Peyer's patch (tissue), 4 donors: ENCODE measurements at regions not wholly inside any gene's neighbourhood (a gene's known extent, or its start where the extent isn't known, plus 50 kb on each side); places are given as distances from the start of the nearest gene placed in this dataset.

Source experiments
- DNase-seq, 3 donors: peaks; one replicate each; pipeline ENCODE4 v3.0.0-alpha.2; 2017 to 2019
- H3K27ac ChIP-seq, 4 donors: fragments of 200-600 bp; sonication (generic); one replicate each; pipeline ENCODE4 v1.5.1; 2016 to 2019
- H3K27me3 ChIP-seq, 2 donors: fragments of 200-600 bp; sonication (generic); one replicate each; pipeline ENCODE4 v1.5.1; 2019
- H3K36me3 ChIP-seq, 3 donors: fragments of 200-600 bp; sonication (generic); one replicate each; pipeline ENCODE4 v1.5.1; 2016 to 2019
- H3K4me1 ChIP-seq, 4 donors: fragments of 200-600 bp; sonication (generic); one replicate each; pipeline ENCODE4 v1.5.1; 2016 to 2019
- H3K4me3 ChIP-seq, 4 donors: fragments of 200-600 bp; sonication (generic); 1 replicate in 3 of 4; 2 replicates in 1 of 4; pipeline ENCODE4 v1.5.1; 2016 to 2019; ENCODE audit warnings: mild to moderate bottlenecking in 1 of 4
- H3K9me3 ChIP-seq, 4 donors: fragments of 200-600 bp; sonication (generic); one replicate each; pipeline ENCODE4 v1.5.1; 2016 to 2019; ENCODE audit warnings: mild to moderate bottlenecking in 1 of 4
- POLR2A ChIP-seq, 2 donors: fragments of 450-650 bp; IDR thresholded peaks; one replicate each; pipeline ENCODE4 v1.5.1; 2017; ENCODE audit warnings: antibody characterized with exemption in 2 of 2, mild to moderate bottlenecking in 2 of 2, moderate library complexity in 2 of 2
- TF ChIP-seq, protein P1 (sequence below), 6 experiments: fragments of 450-650 bp in 4 of 6; fragments of 200-600 bp in 2 of 6; sonication (generic) in 1 of 6; IDR thresholded peaks; one replicate each; pipeline ENCODE4 v1.5.1; 2017 to 2019; ENCODE audit warnings: antibody characterized with exemption in 6 of 6, mild to moderate bottlenecking in 3 of 6, moderate library complexity in 1 of 6

DNA sequence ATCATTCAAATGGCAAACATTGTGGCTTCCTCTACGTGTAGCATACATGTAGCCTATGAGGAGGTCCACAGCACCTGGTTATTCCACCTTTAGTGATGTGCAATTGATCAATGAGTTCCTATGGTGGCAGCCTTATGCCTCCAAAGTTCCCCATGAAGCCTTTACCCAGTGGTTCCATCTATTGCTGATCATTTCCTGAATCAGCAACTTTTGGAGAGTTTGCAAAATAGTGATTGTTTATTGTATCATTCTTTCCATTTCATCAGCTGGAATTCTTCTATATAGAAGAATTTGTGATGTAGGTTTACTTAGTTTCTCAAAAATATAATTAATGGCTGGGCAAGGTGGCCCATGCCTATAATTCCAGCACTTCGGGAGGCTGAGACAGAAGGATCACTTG lies 380.2 kb upstream of the MKI67 start:
- TF ChIP-seq, protein P1, sequence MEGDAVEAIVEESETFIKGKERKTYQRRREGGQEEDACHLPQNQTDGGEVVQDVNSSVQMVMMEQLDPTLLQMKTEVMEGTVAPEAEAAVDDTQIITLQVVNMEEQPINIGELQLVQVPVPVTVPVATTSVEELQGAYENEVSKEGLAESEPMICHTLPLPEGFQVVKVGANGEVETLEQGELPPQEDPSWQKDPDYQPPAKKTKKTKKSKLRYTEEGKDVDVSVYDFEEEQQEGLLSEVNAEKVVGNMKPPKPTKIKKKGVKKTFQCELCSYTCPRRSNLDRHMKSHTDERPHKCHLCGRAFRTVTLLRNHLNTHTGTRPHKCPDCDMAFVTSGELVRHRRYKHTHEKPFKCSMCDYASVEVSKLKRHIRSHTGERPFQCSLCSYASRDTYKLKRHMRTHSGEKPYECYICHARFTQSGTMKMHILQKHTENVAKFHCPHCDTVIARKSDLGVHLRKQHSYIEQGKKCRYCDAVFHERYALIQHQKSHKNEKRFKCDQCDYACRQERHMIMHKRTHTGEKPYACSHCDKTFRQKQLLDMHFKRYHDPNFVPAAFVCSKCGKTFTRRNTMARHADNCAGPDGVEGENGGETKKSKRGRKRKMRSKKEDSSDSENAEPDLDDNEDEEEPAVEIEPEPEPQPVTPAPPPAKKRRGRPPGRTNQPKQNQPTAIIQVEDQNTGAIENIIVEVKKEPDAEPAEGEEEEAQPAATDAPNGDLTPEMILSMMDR (IDR thresholded peaks at IDR 0.05) = no peak
- no peak for TF ChIP-seq POLR2A (IDR thresholded peaks at IDR 0.05)
- H3K4me3 ChIP-seq = no peak overlapping the region
- no peak for DNase-seq
- no peaks in the 10 kb centered on the region for H3K36me3 ChIP-seq
- H3K9me3 ChIP-seq = no peaks in the 10 kb centered on the region
- no peaks in the 10 kb centered on the region for H3K27me3 ChIP-seq
- H3K4me1 ChIP-seq = no peaks in the 10 kb centered on the region
- H3K27ac ChIP-seq = no peak overlapping the region

DNA sequence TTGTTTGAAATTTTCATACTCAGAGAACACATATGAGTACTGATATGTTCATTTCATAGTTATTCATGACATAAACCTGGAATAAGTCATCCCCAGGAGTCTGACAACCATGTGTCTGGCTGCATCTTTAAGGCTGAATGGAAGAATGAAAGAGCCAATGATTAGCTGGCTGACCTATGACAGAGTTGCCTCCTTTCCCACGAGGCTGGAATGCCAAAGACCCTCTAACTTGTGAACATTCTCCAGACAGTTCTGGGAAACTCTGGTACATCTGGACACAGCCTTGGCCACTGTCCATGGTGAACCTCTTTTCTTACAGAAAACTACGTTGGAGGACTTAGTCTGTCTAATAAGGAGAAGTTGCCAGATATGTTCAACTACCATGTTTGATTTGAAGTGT lies 380.8 kb upstream of the MKI67 start:
- Histone ChIP-seq H3K4me1 (no peaks in the 10 kb centered on the region), H3K27ac (no peak overlapping the region), H3K36me3 (no peaks in the 10 kb centered on the region), H3K27me3 (no peaks in the 10 kb centered on the region), H3K9me3 (no peaks in the 10 kb centered on the region), H3K4me3 (no peak overlapping the region)
- DNase-seq = no peak
- TF ChIP-seq, protein P1 (IDR thresholded peaks at IDR 0.05) = no peak
- no peak for TF ChIP-seq POLR2A (IDR thresholded peaks at IDR 0.05)

- Histone ChIP-seq H3K27me3 (no peaks in the 10 kb centered on the region), H3K4me3 (no peak overlapping the region), H3K27ac (no peak overlapping the region), H3K9me3 (no peaks in the 10 kb centered on the region), H3K36me3 (no peaks in the 10 kb centered on the region), H3K4me1 (no peaks in the 10 kb centered on the region)
- TF ChIP-seq, protein P1 (IDR thresholded peaks at IDR 0.05) = no peak
- no peak for TF ChIP-seq POLR2A (IDR thresholded peaks at IDR 0.05)
- no peak for DNase-seq
Measured at GRCh38 chr10:128511284-128511683, 385.1 kb upstream of the MKI67 start.

DNA sequence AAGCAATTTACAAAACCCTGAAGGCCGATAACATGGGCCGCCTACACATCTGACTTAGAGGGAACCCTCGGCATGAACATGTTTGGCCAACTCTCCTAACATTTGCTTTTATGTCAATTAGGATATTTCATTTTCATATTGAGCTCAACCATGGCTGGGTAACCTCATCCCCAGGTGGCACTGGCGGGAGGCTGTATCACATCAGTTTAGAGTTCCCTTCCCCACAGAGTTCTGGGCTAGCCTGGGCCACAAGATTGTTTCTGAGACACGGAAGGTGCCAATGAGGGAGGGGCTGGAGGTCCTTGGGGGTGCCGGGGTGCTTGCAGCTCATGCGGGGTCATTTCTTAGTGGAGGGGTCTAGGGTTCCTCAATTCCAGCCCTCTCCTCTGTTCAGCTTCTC lies 386.5 kb upstream of the MKI67 start:
- no peak for TF ChIP-seq POLR2A (IDR thresholded peaks at IDR 0.05)
- TF ChIP-seq, protein P1 (IDR thresholded peaks at IDR 0.05) = no peak
- Histone ChIP-seq H3K27ac (no peak overlapping the region), H3K4me1 (no peaks in the 10 kb centered on the region), H3K9me3 (no peaks in the 10 kb centered on the region), H3K4me3 (no peak overlapping the region), H3K36me3 (no peaks in the 10 kb centered on the region), H3K27me3 (no peaks in the 10 kb centered on the region)
- DNase-seq = no peak

- H3K4me3 ChIP-seq = no peak overlapping the region
- no peaks in the 10 kb centered on the region for H3K27me3 ChIP-seq
- no peak for TF ChIP-seq POLR2A (IDR thresholded peaks at IDR 0.05)
- TF ChIP-seq, protein P1 (IDR thresholded peaks at IDR 0.05) = no peak
- no peak for DNase-seq
- H3K4me1 ChIP-seq = no peaks in the 10 kb centered on the region
- H3K36me3 ChIP-seq = no peaks in the 10 kb centered on the region
- no peaks in the 10 kb centered on the region for H3K9me3 ChIP-seq
- H3K27ac ChIP-seq = no peak overlapping the region
Measured at GRCh38 chr10:128514536-128514935, 388.3 kb upstream of the MKI67 start.

DNA sequence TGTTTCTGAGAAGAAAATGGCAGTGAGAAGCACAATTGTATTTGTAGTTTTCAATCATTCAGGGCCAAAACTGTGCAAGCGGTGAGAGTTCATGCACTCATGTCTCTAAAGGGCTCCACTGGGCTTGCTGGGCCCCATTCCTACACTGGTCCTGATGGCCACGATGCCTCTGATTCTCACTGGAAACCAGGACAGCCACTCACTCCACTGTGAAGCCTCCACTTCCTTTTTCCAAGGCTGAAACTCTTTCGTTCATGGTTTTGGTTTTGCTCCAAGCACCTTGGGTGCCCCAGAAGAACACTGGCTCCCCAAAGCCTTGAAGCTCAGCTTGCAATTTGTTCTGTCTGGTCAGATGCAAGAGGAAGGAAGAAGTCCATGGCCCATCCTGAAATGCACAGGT lies 390.0 kb upstream of the MKI67 start:
- no peak for DNase-seq
- Histone ChIP-seq H3K27ac (no peak overlapping the region), H3K4me3 (no peak overlapping the region), H3K4me1 (no peaks in the 10 kb centered on the region), H3K27me3 (no peaks in the 10 kb centered on the region), H3K36me3 (no peaks in the 10 kb centered on the region), H3K9me3 (no peaks in the 10 kb centered on the region)
- no peak for TF ChIP-seq POLR2A (IDR thresholded peaks at IDR 0.05)
- TF ChIP-seq, protein P1 (IDR thresholded peaks at IDR 0.05) = no peak
